ENCODE measurements at regions not wholly inside any gene's neighbourhood (a gene's known extent, or its start where the extent isn't known, plus 50 kb on each side); places are given as distances from the start of the nearest gene placed in this dataset.

DNA sequence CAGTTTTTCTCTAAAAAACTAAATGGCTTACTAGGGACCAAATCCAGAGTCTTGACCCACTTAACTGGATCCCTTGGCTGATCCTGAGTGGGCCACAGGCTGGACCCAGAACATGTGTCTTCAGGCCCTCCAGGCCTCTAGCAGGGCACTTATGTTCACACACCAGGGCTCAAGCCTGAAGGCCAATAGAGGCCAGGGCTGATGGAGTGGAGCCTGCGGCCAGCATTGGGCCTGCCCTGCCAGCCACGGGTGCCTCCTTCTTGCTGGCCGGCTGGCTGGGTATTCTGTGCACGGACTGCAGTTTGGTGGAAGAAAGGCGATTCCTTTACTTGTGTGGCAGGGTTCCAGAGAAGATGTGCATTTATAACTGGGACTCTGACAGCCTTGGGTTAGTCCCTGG is 103.0 kb upstream of the ZNF32 start:
- TF ChIP-seq, protein P1, sequence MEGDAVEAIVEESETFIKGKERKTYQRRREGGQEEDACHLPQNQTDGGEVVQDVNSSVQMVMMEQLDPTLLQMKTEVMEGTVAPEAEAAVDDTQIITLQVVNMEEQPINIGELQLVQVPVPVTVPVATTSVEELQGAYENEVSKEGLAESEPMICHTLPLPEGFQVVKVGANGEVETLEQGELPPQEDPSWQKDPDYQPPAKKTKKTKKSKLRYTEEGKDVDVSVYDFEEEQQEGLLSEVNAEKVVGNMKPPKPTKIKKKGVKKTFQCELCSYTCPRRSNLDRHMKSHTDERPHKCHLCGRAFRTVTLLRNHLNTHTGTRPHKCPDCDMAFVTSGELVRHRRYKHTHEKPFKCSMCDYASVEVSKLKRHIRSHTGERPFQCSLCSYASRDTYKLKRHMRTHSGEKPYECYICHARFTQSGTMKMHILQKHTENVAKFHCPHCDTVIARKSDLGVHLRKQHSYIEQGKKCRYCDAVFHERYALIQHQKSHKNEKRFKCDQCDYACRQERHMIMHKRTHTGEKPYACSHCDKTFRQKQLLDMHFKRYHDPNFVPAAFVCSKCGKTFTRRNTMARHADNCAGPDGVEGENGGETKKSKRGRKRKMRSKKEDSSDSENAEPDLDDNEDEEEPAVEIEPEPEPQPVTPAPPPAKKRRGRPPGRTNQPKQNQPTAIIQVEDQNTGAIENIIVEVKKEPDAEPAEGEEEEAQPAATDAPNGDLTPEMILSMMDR (IDR thresholded peaks at IDR 0.05): no peak
- no peak for TF ChIP-seq POLR2A (IDR thresholded peaks at IDR 0.05)
